ENCODE measurements at regions not wholly inside any gene's neighbourhood (a gene's known extent, or its start where the extent isn't known, plus 50 kb on each side); places are given as distances from the start of the nearest gene placed in this dataset.

DNA sequence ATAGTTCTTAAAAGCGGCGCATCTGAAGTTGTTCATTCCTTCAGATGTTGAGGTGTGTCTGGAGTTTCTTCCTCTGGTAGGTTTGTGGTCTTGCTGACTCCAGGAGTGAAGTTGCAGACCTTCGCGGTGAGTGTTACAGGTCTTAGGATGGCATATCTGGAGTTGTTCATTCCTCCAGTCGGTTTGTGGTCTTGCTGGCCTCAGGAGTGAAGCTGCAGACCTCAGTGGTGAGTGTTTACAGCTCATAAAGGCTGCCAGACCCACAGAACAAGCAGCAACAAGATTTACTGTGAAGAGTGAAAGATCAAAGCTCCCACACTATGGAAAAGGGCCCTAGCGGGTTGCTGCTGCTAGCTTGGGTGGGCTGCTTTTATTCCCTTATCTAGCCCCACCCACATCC lies 201.7 kb upstream of the PDGFD start:
- no peak overlapping the region for H4K8ac ChIP-seq (ENCODE audit: low read depth, low read length)
- H3K36me3 ChIP-seq (ENCODE audit: control insufficient read depth in 1 of 2, insufficient read depth in 2 of 2, low read length in 2 of 2) = no peaks in the 10 kb centered on the region
- no peak for DNase-seq
- H3K14ac ChIP-seq (ENCODE audit: low read length) = no peak overlapping the region
- no CpG with 5 or more reads among the region's 6 CpGs for WGBS (ENCODE audit: extremely low coverage, insufficient coverage, insufficient read length)
- no peak overlapping the region for H2BK12ac ChIP-seq (ENCODE audit: low read length)
- no peak overlapping the region for H2BK5ac ChIP-seq (ENCODE audit: low read depth, low read length, poor library complexity)
- H2AFZ ChIP-seq (ENCODE audit: insufficient read depth, low read length, poor library complexity) = no peak overlapping the region
- H3K23ac ChIP-seq (ENCODE audit: low read length) = no peak overlapping the region
- no peak overlapping the region for H4K12ac ChIP-seq (ENCODE audit: low read depth, low read length)
- no peak overlapping the region for H3K4ac ChIP-seq (ENCODE audit: low read depth, low read length)
- no peaks in the 10 kb centered on the region for H3K9me3 ChIP-seq (ENCODE audit: insufficient read depth, low read depth, low read length)
- H3K79me2 ChIP-seq (ENCODE audit: control insufficient read depth, insufficient read depth, low read length, poor library complexity) = no peaks in the 10 kb centered on the region
- no peaks in the 10 kb centered on the region for H3K27me3 ChIP-seq (ENCODE audit: insufficient read depth, low read length)
- H3K4me2 ChIP-seq (ENCODE audit: low read length) = no peak overlapping the region
- H3K4me1 ChIP-seq (ENCODE audit: control insufficient read depth in 1 of 2, insufficient read depth in 2 of 2, low read length in 2 of 2) = no peaks in the 10 kb centered on the region
- H3K9ac ChIP-seq (ENCODE audit: low read length) = no peak overlapping the region
- no peak overlapping the region for H2AK5ac ChIP-seq (ENCODE audit: low read length)
- H4K91ac ChIP-seq (ENCODE audit: low read depth, low read length) = no peak overlapping the region
- H3K27ac ChIP-seq (ENCODE audit: low read depth, low read length) = no peak overlapping the region
- no peak overlapping the region for H3K4me3 ChIP-seq (ENCODE audit: low read depth, low read length)
- H2BK120ac ChIP-seq (ENCODE audit: insufficient read depth, low read length, poor library complexity) = no peak overlapping the region
- no peaks in the 10 kb centered on the region for H3K79me1 ChIP-seq (ENCODE audit: low read length)
- no peak overlapping the region for H3K18ac ChIP-seq (ENCODE audit: low read length)

- H3K9ac ChIP-seq (ENCODE audit: low read length) = no peak overlapping the region
- H3K36me3 ChIP-seq (ENCODE audit: control insufficient read depth in 1 of 2, insufficient read depth in 2 of 2, low read length in 2 of 2) = no peaks in the 10 kb centered on the region
- no peak overlapping the region for H3K27ac ChIP-seq (ENCODE audit: low read depth, low read length)
- H3K23ac ChIP-seq (ENCODE audit: low read length) = no peak overlapping the region
- no peak overlapping the region for H4K8ac ChIP-seq (ENCODE audit: low read depth, low read length)
- H2AFZ ChIP-seq (ENCODE audit: insufficient read depth, low read length, poor library complexity) = no peak overlapping the region
- H3K4me2 ChIP-seq (ENCODE audit: low read length) = no peak overlapping the region
- H2AK5ac ChIP-seq (ENCODE audit: low read length) = no peak overlapping the region
- DNase-seq = no peak
- no peak overlapping the region for H2BK5ac ChIP-seq (ENCODE audit: low read depth, low read length, poor library complexity)
- H3K4me3 ChIP-seq (ENCODE audit: low read depth, low read length) = no peak overlapping the region
- no peaks in the 10 kb centered on the region for H3K79me1 ChIP-seq (ENCODE audit: low read length)
- no peak overlapping the region for H4K91ac ChIP-seq (ENCODE audit: low read depth, low read length)
- H3K4ac ChIP-seq (ENCODE audit: low read depth, low read length) = no peak overlapping the region
- no peak overlapping the region for H3K14ac ChIP-seq (ENCODE audit: low read length)
- no peaks in the 10 kb centered on the region for H3K9me3 ChIP-seq (ENCODE audit: insufficient read depth, low read depth, low read length)
- no peaks in the 10 kb centered on the region for H3K79me2 ChIP-seq (ENCODE audit: control insufficient read depth, insufficient read depth, low read length, poor library complexity)
- WGBS (ENCODE audit: extremely low coverage, insufficient coverage, insufficient read length) = no CpG with 5 or more reads among the region's 1 CpG
- no peak overlapping the region for H2BK12ac ChIP-seq (ENCODE audit: low read length)
- no peaks in the 10 kb centered on the region for H3K27me3 ChIP-seq (ENCODE audit: insufficient read depth, low read length)
- no peak overlapping the region for H3K18ac ChIP-seq (ENCODE audit: low read length)
- no peak overlapping the region for H2BK120ac ChIP-seq (ENCODE audit: insufficient read depth, low read length, poor library complexity)
- H3K4me1 ChIP-seq (ENCODE audit: control insufficient read depth in 1 of 2, insufficient read depth in 2 of 2, low read length in 2 of 2) = no peaks in the 10 kb centered on the region
- H4K12ac ChIP-seq (ENCODE audit: low read depth, low read length) = no peak overlapping the region
Measured at GRCh38 chr11:104361975-104362374, 198.0 kb upstream of the PDGFD start.

GRCh38 chr11:104352036-104352435 lies 188.1 kb upstream of the PDGFD start:
- Histone ChIP-seq H2AFZ (ENCODE audit: insufficient read depth, low read length, poor library complexity) (no peak overlapping the region), H3K4me3 (ENCODE audit: low read depth, low read length) (no peak overlapping the region), H4K91ac (ENCODE audit: low read depth, low read length) (no peak overlapping the region), H3K36me3 (ENCODE audit: control insufficient read depth in 1 of 2, insufficient read depth in 2 of 2, low read length in 2 of 2) (no peaks in the 10 kb centered on the region), H3K18ac (ENCODE audit: low read length) (no peak overlapping the region), H3K23ac (ENCODE audit: low read length) (no peak overlapping the region), H3K9me3 (ENCODE audit: insufficient read depth, low read depth, low read length) (no peaks in the 10 kb centered on the region), H2BK12ac (ENCODE audit: low read length) (no peak overlapping the region), H3K79me1 (ENCODE audit: low read length) (no peaks in the 10 kb centered on the region), H3K9ac (ENCODE audit: low read length) (no peak overlapping the region), H3K4ac (ENCODE audit: low read depth, low read length) (no peak overlapping the region), H3K27me3 (ENCODE audit: insufficient read depth, low read length) (no peaks in the 10 kb centered on the region), H4K12ac (ENCODE audit: low read depth, low read length) (no peak overlapping the region), H2BK5ac (ENCODE audit: low read depth, low read length, poor library complexity) (no peak overlapping the region), H3K27ac (ENCODE audit: low read depth, low read length) (no peak overlapping the region), H3K4me1 (ENCODE audit: control insufficient read depth in 1 of 2, insufficient read depth in 2 of 2, low read length in 2 of 2) (no peaks in the 10 kb centered on the region), H3K79me2 (ENCODE audit: control insufficient read depth, insufficient read depth, low read length, poor library complexity) (no peaks in the 10 kb centered on the region), H3K4me2 (ENCODE audit: low read length) (no peak overlapping the region), H4K8ac (ENCODE audit: low read depth, low read length) (no peak overlapping the region), H3K14ac (ENCODE audit: low read length) (no peak overlapping the region), H2BK120ac (ENCODE audit: insufficient read depth, low read length, poor library complexity) (no peak overlapping the region), H2AK5ac (ENCODE audit: low read length) (no peak overlapping the region)
- peak in 1 of 2 donors; percentile 59 for DNase-seq
- WGBS (ENCODE audit: extremely low coverage, insufficient coverage, insufficient read length) = no CpG with 5 or more reads among the region's 4 CpGs

DNA sequence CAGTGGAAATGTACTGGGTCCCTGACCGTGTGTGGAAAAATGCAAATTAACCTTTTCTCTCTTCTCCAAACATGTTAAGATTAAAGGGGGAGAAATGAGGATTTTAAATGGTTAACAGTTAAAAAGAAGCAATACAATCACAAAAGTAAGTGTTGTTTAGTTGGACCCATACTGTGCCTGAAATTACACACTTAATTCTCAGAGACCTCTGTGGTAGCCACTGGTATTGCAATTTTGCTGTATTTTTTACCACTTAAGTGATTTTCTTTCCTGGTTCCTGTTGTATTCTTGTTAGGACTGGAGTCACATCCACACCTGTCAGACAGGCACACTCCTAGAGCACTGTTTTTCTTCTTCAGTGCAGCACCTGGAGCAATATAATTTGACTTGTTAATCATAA lies 179.6 kb upstream of the PDGFD start:
- no CpG with 5 or more reads among the region's 1 CpG for WGBS (ENCODE audit: extremely low coverage, insufficient coverage, insufficient read length)
- Histone ChIP-seq H3K4me1 (ENCODE audit: control insufficient read depth in 1 of 2, insufficient read depth in 2 of 2, low read length in 2 of 2) (no peaks in the 10 kb centered on the region), H3K79me1 (ENCODE audit: low read length) (no peaks in the 10 kb centered on the region), H3K9ac (ENCODE audit: low read length) (no peak overlapping the region), H2AK5ac (ENCODE audit: low read length) (no peak overlapping the region), H3K4me2 (ENCODE audit: low read length) (no peak overlapping the region), H3K4ac (ENCODE audit: low read depth, low read length) (no peak overlapping the region), H3K36me3 (ENCODE audit: control insufficient read depth in 1 of 2, insufficient read depth in 2 of 2, low read length in 2 of 2) (no peaks in the 10 kb centered on the region), H3K27ac (ENCODE audit: low read depth, low read length) (no peak overlapping the region), H3K4me3 (ENCODE audit: low read depth, low read length) (no peak overlapping the region), H2BK12ac (ENCODE audit: low read length) (no peak overlapping the region), H3K14ac (ENCODE audit: low read length) (no peak overlapping the region), H3K27me3 (ENCODE audit: insufficient read depth, low read length) (no peaks in the 10 kb centered on the region), H4K12ac (ENCODE audit: low read depth, low read length) (no peak overlapping the region), H3K79me2 (ENCODE audit: control insufficient read depth, insufficient read depth, low read length, poor library complexity) (no peaks in the 10 kb centered on the region), H3K18ac (ENCODE audit: low read length) (no peak overlapping the region), H3K9me3 (ENCODE audit: insufficient read depth, low read depth, low read length) (no peaks in the 10 kb centered on the region), H2BK120ac (ENCODE audit: insufficient read depth, low read length, poor library complexity) (no peak overlapping the region), H2AFZ (ENCODE audit: insufficient read depth, low read length, poor library complexity) (no peak overlapping the region), H2BK5ac (ENCODE audit: low read depth, low read length, poor library complexity) (no peak overlapping the region), H3K23ac (ENCODE audit: low read length) (no peak overlapping the region), H4K91ac (ENCODE audit: low read depth, low read length) (no peak overlapping the region), H4K8ac (ENCODE audit: low read depth, low read length) (no peak overlapping the region)
- DNase-seq = peak in 1 of 2 donors; percentile 39

Data from trophoblast cell (in vitro differentiated cells and primary cell).